HCT116 (cell line): ENCODE measurements at regions not wholly inside any gene's neighbourhood (a gene's known extent, or its start where the extent isn't known, plus 50 kb on each side); places are given as distances from the start of the nearest gene placed in this dataset.

Experiments used
- ATAC-seq: fragments of 200-7000 bp; cut with Tn5 transposase; 2 replicates; pipeline ENCODE4 v1.9.1; 2020; ENCODE audit warnings: mild to moderate bottlenecking, moderate library complexity
- BruUV-seq: library from RNA; stranded (reverse); fragments of 400-500 nt; replicated peaks from 2 replicates; lab custom pipeline; 2021; lab: Mats Ljungman, UMichigan
- CTCF ChIA-PET: fragments of 300-600 bp; sonication (Branson Sonifier 250); formaldehyde crosslinking; loops from one replicate; lab custom pipeline; 2021; ENCODE audit warnings: antibody characterized with exemption; lab: Charles Lee
- POLR2A ChIA-PET: fragments of 300-600, 350-600 bp; sonication (Branson Sonifier 250); formaldehyde crosslinking; loops from one replicate; lab custom pipeline; 2021; ENCODE audit warnings: antibody characterized with exemption; lab: Charles Lee
- RAD21 ChIA-PET, 2 experiments: fragments of 300-600 bp; sonication (Branson Sonifier 250); formaldehyde crosslinking; loops; one replicate each; lab custom pipeline; 2023; ENCODE audit warnings: low total read pairs in 2 of 2; ENCODE audit not compliant: uncharacterized antibody in 2 of 2, unreplicated experiment in 2 of 2, low non-redundant PET in 1 of 2; lab: Charles Lee
- DNase-seq: peaks from one replicate; pipeline ENCODE4 v3.0.0-alpha.2; 2010; ENCODE audit warnings: low read depth, low spot score
- H2AFZ ChIP-seq: fragments of 200-600 bp; shearing (Covaris generic), sonication (generic); 2 replicates; pipeline ENCODE4 v1.6.1; 2017; ENCODE audit warnings: low read depth, mixed run types, mixed read lengths, antibody characterized with exemption, low read length; ENCODE audit not compliant: poor library complexity, severe bottlenecking
- H3K27ac ChIP-seq: 2 replicates; pipeline ENCODE4 v1.5.1; 2012; ENCODE audit warnings: low read depth, low read length
- H3K27me3 ChIP-seq: fragments of 200-600 bp; sonication (generic); 2 replicates; pipeline ENCODE4 v1.6.1; 2016; ENCODE audit warnings: mixed run types, low read length, mixed read lengths; ENCODE audit not compliant: insufficient read depth
- H3K36me3 ChIP-seq, 2 experiments: fragments of 200-500 bp in 1 of 2; fragments of 200-600 bp in 1 of 2; sonication (Bioruptor generic) in 1 of 2; sonication (generic) in 1 of 2; 2 replicates each; pipeline versions ENCODE4 v1.5.1 to v1.6.1; 2014 to 2016; ENCODE audit warnings: low read length in 2 of 2, inconsistent platforms in 1 of 2, mixed read lengths in 1 of 2, mixed run types in 1 of 2; ENCODE audit not compliant: insufficient read depth in 2 of 2, control insufficient read depth in 1 of 2
- H3K4me1 ChIP-seq, 2 experiments: fragments of 200-600 bp in 1 of 2; sonication (generic) in 1 of 2; 2 replicates each; pipeline versions ENCODE4 v1.5.1 to v1.6.1; 2012 to 2017; ENCODE audit warnings: low read length in 2 of 2, inconsistent platforms in 1 of 2, mild to moderate bottlenecking in 1 of 2, mixed read lengths in 1 of 2, mixed run types in 1 of 2, moderate library complexity in 1 of 2; ENCODE audit not compliant: insufficient read depth in 2 of 2, control insufficient read depth in 1 of 2
- H3K4me2 ChIP-seq: fragments of 200-600 bp; sonication (generic); 2 replicates; pipeline ENCODE4 v1.6.1; 2017; ENCODE audit warnings: mixed run types, low read length, mixed read lengths
- H3K4me3 ChIP-seq, 2 experiments: fragments of 200-600 bp in 1 of 2; sonication (generic) in 1 of 2; replicated peaks in 1 of 2; 2 replicates each; pipeline ENCODE4 v1.5.1; 2011 to 2016; ENCODE audit warnings: low read length in 2 of 2, control low read depth in 1 of 2, low read depth in 1 of 2, mild to moderate bottlenecking in 1 of 2, mixed read lengths in 1 of 2, mixed run types in 1 of 2
- H3K79me2 ChIP-seq: fragments of 200-600 bp; sonication (generic); 2 replicates; pipeline ENCODE4 v1.6.1; 2017; ENCODE audit warnings: mild to moderate bottlenecking, mixed run types, low read length, moderate library complexity, mixed read lengths; ENCODE audit not compliant: insufficient read depth
- H3K9ac ChIP-seq: fragments of 200-600 bp; sonication (generic); 2 replicates; pipeline ENCODE4 v1.6.1; 2016; ENCODE audit warnings: low read length, mixed read lengths
- H3K9me2 ChIP-seq: fragments of 200-600 bp; sonication (generic), shearing (Covaris generic); 2 replicates; pipeline ENCODE4 v1.6.1; 2017; ENCODE audit warnings: mixed run types, mild to moderate bottlenecking, moderate library complexity; ENCODE audit not compliant: insufficient read depth
- H3K9me3 ChIP-seq, 2 experiments: fragments of 200-500 bp in 1 of 2; fragments of 200-600 bp in 1 of 2; sonication (Bioruptor generic) in 1 of 2; sonication (generic) in 1 of 2; 2 replicates each; pipeline ENCODE4 v1.6.1; 2014 to 2017; ENCODE audit warnings: low read length in 2 of 2, mixed read lengths in 2 of 2, inconsistent platforms in 1 of 2, low read depth in 1 of 2, mild to moderate bottlenecking in 1 of 2, mixed run types in 1 of 2, moderate library complexity in 1 of 2; ENCODE audit not compliant: control insufficient read depth in 1 of 2, insufficient read depth in 1 of 2
- H4K20me1 ChIP-seq: fragments of 200-600 bp; sonication (generic), shearing (Covaris generic); 2 replicates; pipeline ENCODE4 v1.6.1; 2017; ENCODE audit warnings: mixed run types, mild to moderate bottlenecking, moderate library complexity; ENCODE audit not compliant: insufficient read depth
- CBX3 ChIP-seq: IDR thresholded peaks from 2 replicates; pipeline ENCODE4 v1.6.1; 2012; ENCODE audit warnings: low read depth
- EGR1 ChIP-seq: IDR thresholded peaks from 2 replicates; pipeline ENCODE4 v1.6.1; 2012; ENCODE audit warnings: low read depth
- EZH2phosphoT487 ChIP-seq: fragments of 200-600 bp; IDR thresholded peaks from 2 replicates; pipeline ENCODE4 v1.6.1; 2018; ENCODE audit warnings: antibody characterized with exemption, borderline replicate concordance
- POLR2A ChIP-seq: IDR thresholded peaks from 2 replicates; pipeline ENCODE4 v1.7.0; 2011; ENCODE audit warnings: borderline replicate concordance; ENCODE audit not compliant: insufficient read depth, insufficient read length; ENCODE audit errors: extremely low read depth
- POLR2AphosphoS5 ChIP-seq: IDR thresholded peaks from 2 replicates; pipeline ENCODE4 v1.6.1; 2011; ENCODE audit warnings: mild to moderate bottlenecking, low read depth, low read length, moderate library complexity
- SIN3A ChIP-seq: IDR thresholded peaks from 2 replicates; pipeline ENCODE4 v1.6.1; 2012; ENCODE audit warnings: low read depth
- SP1 ChIP-seq: IDR thresholded peaks from 2 replicates; pipeline ENCODE4 v1.6.1; 2012; ENCODE audit warnings: low read depth
- SRF ChIP-seq: IDR thresholded peaks from 2 replicates; pipeline ENCODE4 v1.6.1; 2012; ENCODE audit warnings: low read depth
- TCF7L2 ChIP-seq: IDR thresholded peaks from 2 replicates; pipeline ENCODE4 v1.7.0; 2011; ENCODE audit warnings: borderline replicate concordance, inconsistent platforms; ENCODE audit not compliant: insufficient read depth, insufficient read length; ENCODE audit errors: extremely low read depth
- YY1 ChIP-seq: IDR thresholded peaks from 2 replicates; pipeline ENCODE4 v1.6.1; 2011; ENCODE audit warnings: low read length, low read depth, moderate library complexity, mild to moderate bottlenecking; ENCODE audit not compliant: insufficient replicate concordance; ENCODE audit errors: extremely low read depth
- intact Hi-C: fragments of 100-400 bp; cut with micrococcal nuclease; formaldehyde crosslinking; loops from 2 replicates; pipeline ENCODE4 v1.10.0; 2022
- TF ChIP-seq, protein P1 (sequence below), 3 experiments: fragments of 200-600 bp in 1 of 3; sonication (generic) in 1 of 3; IDR thresholded peaks in 2 of 3; conservative IDR thresholded peaks in 1 of 3; 2 replicates each; pipeline ENCODE4 v1.5.1; 2012 to 2017; ENCODE audit warnings: low read depth in 2 of 3, low read length in 2 of 3, antibody characterized with exemption in 1 of 3, borderline replicate concordance in 1 of 3, control low read depth in 1 of 3, mild to moderate bottlenecking in 1 of 3, mixed read lengths in 1 of 3, mixed run types in 1 of 3, moderate library complexity in 1 of 3; ENCODE audit not compliant: insufficient read depth in 1 of 3
- TF ChIP-seq, protein P2 (sequence below): IDR thresholded peaks from 2 replicates; pipeline ENCODE4 v1.6.1; 2012
- TF ChIP-seq, protein P3 (sequence below): IDR thresholded peaks from 2 replicates; pipeline ENCODE4 v1.6.1; 2011; ENCODE audit warnings: mild to moderate bottlenecking, low read length, moderate library complexity; ENCODE audit not compliant: insufficient replicate concordance; ENCODE audit errors: extremely low read depth

DNA sequence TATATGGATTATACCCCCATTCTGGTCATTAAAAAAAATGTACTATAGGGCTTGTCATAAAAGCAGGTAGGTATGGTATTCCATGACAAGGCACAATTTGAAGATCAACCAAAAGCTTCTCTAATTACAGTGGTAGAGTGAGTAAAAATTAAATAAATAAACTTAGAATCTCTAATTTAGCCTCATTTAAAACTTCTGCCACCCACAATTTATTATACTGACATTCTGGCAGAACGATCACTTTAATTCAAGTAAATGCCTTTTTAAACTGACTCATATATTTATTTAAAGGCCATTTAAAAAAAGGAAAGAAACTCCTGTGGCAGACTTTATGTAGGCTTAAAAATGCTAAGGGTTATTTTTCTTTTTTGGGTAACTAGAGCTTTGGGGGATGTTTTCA lies 68.3 kb upstream of the PHACTR2 start:
- no peaks in the 10 kb centered on the region for H3K27me3 ChIP-seq
- H3K9ac ChIP-seq, result no peak overlapping the region
- intact Hi-C loops, result no loop called here
- H3K9me2 ChIP-seq, result no peaks in the 10 kb centered on the region
- ChIA-PET POLR2A (no interaction called here), CTCF (no interaction called here), RAD21 (no interaction called here)
- BruUV-seq, result no TSS peak
- H3K36me3 ChIP-seq, result no peaks in the 10 kb centered on the region
- H3K27ac ChIP-seq, result no peak overlapping the region
- DNase-seq (no peak), ATAC-seq (no peak)
- TF ChIP-seq, protein P1, sequence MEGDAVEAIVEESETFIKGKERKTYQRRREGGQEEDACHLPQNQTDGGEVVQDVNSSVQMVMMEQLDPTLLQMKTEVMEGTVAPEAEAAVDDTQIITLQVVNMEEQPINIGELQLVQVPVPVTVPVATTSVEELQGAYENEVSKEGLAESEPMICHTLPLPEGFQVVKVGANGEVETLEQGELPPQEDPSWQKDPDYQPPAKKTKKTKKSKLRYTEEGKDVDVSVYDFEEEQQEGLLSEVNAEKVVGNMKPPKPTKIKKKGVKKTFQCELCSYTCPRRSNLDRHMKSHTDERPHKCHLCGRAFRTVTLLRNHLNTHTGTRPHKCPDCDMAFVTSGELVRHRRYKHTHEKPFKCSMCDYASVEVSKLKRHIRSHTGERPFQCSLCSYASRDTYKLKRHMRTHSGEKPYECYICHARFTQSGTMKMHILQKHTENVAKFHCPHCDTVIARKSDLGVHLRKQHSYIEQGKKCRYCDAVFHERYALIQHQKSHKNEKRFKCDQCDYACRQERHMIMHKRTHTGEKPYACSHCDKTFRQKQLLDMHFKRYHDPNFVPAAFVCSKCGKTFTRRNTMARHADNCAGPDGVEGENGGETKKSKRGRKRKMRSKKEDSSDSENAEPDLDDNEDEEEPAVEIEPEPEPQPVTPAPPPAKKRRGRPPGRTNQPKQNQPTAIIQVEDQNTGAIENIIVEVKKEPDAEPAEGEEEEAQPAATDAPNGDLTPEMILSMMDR (IDR thresholded peaks at IDR 0.05 in 2 of 3, conservative IDR thresholded peaks at IDR 0.05 in 1 of 3; ENCODE audit: borderline replicate concordance in 1 of 3, insufficient read depth in 1 of 3, low read depth in 2 of 3, low read length in 2 of 3), result no peak
- TF ChIP-seq POLR2A (no peak), SRF (no peak), EGR1 (no peak), SIN3A (no peak), EZH2phosphoT487 (no peak), TCF7L2 (no peak), SP1 (no peak), POLR2AphosphoS5 (no peak), YY1 (no peak), CBX3 (no peak)
- TF ChIP-seq, protein P2, sequence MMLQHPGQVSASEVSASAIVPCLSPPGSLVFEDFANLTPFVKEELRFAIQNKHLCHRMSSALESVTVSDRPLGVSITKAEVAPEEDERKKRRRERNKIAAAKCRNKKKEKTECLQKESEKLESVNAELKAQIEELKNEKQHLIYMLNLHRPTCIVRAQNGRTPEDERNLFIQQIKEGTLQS, result no peak
- TF ChIP-seq, protein P3, sequence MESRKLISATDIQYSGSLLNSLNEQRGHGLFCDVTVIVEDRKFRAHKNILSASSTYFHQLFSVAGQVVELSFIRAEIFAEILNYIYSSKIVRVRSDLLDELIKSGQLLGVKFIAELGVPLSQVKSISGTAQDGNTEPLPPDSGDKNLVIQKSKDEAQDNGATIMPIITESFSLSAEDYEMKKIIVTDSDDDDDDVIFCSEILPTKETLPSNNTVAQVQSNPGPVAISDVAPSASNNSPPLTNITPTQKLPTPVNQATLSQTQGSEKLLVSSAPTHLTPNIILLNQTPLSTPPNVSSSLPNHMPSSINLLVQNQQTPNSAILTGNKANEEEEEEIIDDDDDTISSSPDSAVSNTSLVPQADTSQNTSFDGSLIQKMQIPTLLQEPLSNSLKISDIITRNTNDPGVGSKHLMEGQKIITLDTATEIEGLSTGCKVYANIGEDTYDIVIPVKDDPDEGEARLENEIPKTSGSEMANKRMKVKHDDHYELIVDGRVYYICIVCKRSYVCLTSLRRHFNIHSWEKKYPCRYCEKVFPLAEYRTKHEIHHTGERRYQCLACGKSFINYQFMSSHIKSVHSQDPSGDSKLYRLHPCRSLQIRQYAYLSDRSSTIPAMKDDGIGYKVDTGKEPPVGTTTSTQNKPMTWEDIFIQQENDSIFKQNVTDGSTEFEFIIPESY, result no peak
- H4K20me1 ChIP-seq, result no peaks in the 10 kb centered on the region
- H2AFZ ChIP-seq, result no peak overlapping the region
- H3K4me3 ChIP-seq, result no peak overlapping the region
- no peak overlapping the region for H3K4me2 ChIP-seq
- H3K9me3 ChIP-seq, result no peaks in the 10 kb centered on the region
- no peaks in the 10 kb centered on the region for H3K79me2 ChIP-seq
- H3K4me1 ChIP-seq, result no peaks in the 10 kb centered on the region
